ENCODE measurements at regions not wholly inside any gene's neighbourhood (a gene's known extent, or its start where the extent isn't known, plus 50 kb on each side); places are given as distances from the start of the nearest gene placed in this dataset.

- TF ChIP-seq, protein P1, sequence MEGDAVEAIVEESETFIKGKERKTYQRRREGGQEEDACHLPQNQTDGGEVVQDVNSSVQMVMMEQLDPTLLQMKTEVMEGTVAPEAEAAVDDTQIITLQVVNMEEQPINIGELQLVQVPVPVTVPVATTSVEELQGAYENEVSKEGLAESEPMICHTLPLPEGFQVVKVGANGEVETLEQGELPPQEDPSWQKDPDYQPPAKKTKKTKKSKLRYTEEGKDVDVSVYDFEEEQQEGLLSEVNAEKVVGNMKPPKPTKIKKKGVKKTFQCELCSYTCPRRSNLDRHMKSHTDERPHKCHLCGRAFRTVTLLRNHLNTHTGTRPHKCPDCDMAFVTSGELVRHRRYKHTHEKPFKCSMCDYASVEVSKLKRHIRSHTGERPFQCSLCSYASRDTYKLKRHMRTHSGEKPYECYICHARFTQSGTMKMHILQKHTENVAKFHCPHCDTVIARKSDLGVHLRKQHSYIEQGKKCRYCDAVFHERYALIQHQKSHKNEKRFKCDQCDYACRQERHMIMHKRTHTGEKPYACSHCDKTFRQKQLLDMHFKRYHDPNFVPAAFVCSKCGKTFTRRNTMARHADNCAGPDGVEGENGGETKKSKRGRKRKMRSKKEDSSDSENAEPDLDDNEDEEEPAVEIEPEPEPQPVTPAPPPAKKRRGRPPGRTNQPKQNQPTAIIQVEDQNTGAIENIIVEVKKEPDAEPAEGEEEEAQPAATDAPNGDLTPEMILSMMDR (IDR thresholded peaks at IDR 0.05): no peak
- TF ChIP-seq ZFX (IDR thresholded peaks at IDR 0.05; ENCODE audit: borderline replicate concordance): no peak
Observed at GRCh38 chr22:47423861-47424820, 661.7 kb downstream of the TBC1D22A start.
